Neural progenitor cell (in vitro differentiated cells): ENCODE measurements at regions not wholly inside any gene's neighbourhood (a gene's known extent, or its start where the extent isn't known, plus 50 kb on each side); places are given as distances from the start of the nearest gene placed in this dataset.

ENCODE experiments used
- DNase-seq: peaks from one replicate; pipeline ENCODE4 v3.0.0-alpha.2; 2016; ENCODE audit warnings: low spot score
- H2AFZ ChIP-seq: fragments of 200-600 bp; sonication (generic); replicated peaks from 2 replicates; pipeline ENCODE4 v1.6.1; 2016; ENCODE audit warnings: antibody characterized with exemption
- H3F3A ChIP-seq: fragments of 200-600 bp; sonication (generic); 2 replicates; pipeline ENCODE4 v1.6.1; 2016; ENCODE audit warnings: antibody characterized with exemption, low read depth
- H3K27ac ChIP-seq: fragments of 200-600 bp; sonication (generic); 2 replicates; pipeline ENCODE4 v1.5.1; 2016; ENCODE audit warnings: mild to moderate bottlenecking
- H3K27me3 ChIP-seq: fragments of 200-600 bp; sonication (generic); 2 replicates; pipeline ENCODE4 v1.6.1; 2016; ENCODE audit warnings: mild to moderate bottlenecking, moderate library complexity
- H3K36me3 ChIP-seq: fragments of 200-600 bp; sonication (generic); 2 replicates; pipeline ENCODE4 v1.5.1; 2016
- H3K4me1 ChIP-seq: fragments of 200-600 bp; sonication (generic); 2 replicates; pipeline ENCODE4 v1.6.1; 2016; ENCODE audit warnings: mixed run types
- H3K4me2 ChIP-seq: fragments of 200-600 bp; sonication (generic); 2 replicates; pipeline ENCODE4 v1.6.1; 2016
- H3K4me3 ChIP-seq: fragments of 200-600 bp; sonication (generic); 2 replicates; pipeline ENCODE4 v1.5.1; 2016
- H3K79me2 ChIP-seq: fragments of 200-600 bp; sonication (generic); 2 replicates; pipeline ENCODE4 v1.6.1; 2016; ENCODE audit warnings: low read depth
- H3K9ac ChIP-seq: fragments of 200-600 bp; sonication (generic); 2 replicates; pipeline ENCODE4 v1.6.1; 2016
- H3K9me3 ChIP-seq: fragments of 200-600 bp; sonication (generic); 2 replicates; pipeline ENCODE4 v1.5.1; 2016; ENCODE audit warnings: low read depth
- H4K20me1 ChIP-seq: fragments of 200-600 bp; sonication (generic); 2 replicates; pipeline ENCODE4 v1.6.1; 2016; ENCODE audit warnings: low read depth
- H3K27ac Mint-ChIP-seq: 3 replicates; pipeline ENCODE4 v1.8.0; 2021; ENCODE audit warnings: mixed read lengths
- H3K27me3 Mint-ChIP-seq: 2 replicates; pipeline ENCODE4 v1.8.0; 2022; ENCODE audit warnings: low read depth, mild to moderate bottlenecking, inconsistent platforms, moderate library complexity, mixed read lengths; ENCODE audit not compliant: insufficient read depth
- H3K36me3 Mint-ChIP-seq: 3 replicates; pipeline ENCODE4 v1.8.0; 2021; ENCODE audit warnings: mixed read lengths
- H3K4me1 Mint-ChIP-seq: 3 replicates; pipeline ENCODE4 v1.8.0; 2021; ENCODE audit warnings: mixed read lengths
- H3K4me3 Mint-ChIP-seq: 3 replicates; pipeline ENCODE4 v1.8.0; 2021; ENCODE audit warnings: mild to moderate bottlenecking, moderate library complexity, mixed read lengths
- H3K9me3 Mint-ChIP-seq: 3 replicates; pipeline ENCODE4 v1.8.0; 2020; ENCODE audit warnings: mixed read lengths
- EZH2 ChIP-seq: fragments of 200-600 bp; sonication (generic); IDR thresholded peaks from 2 replicates; pipeline ENCODE4 v1.6.1; 2017; ENCODE audit warnings: antibody characterized with exemption, mild to moderate bottlenecking, moderate library complexity
- EZH2phosphoT487 ChIP-seq: fragments of 200-600 bp; sonication (generic); IDR thresholded peaks from 2 replicates; pipeline ENCODE4 v1.6.1; 2017; ENCODE audit warnings: antibody characterized with exemption
- TF ChIP-seq, protein P1 (sequence below): fragments of 200-600 bp; sonication (generic); IDR thresholded peaks from 2 replicates; pipeline ENCODE4 v1.5.1; 2017; ENCODE audit warnings: antibody characterized with exemption, mild to moderate bottlenecking

- peak overlapping the region; percentile 89 for H2AFZ ChIP-seq
- no peaks in the 10 kb centered on the region for H3K79me2 ChIP-seq
- H3K4me1 ChIP-seq: no peaks in the 10 kb centered on the region
- H4K20me1 ChIP-seq: no peaks in the 10 kb centered on the region
- H3K36me3 ChIP-seq: no peaks in the 10 kb centered on the region
- H3K4me3 Mint-ChIP-seq: no peak overlapping the region
- H3K4me1 Mint-ChIP-seq: peaks cover 33% of the 10 kb centered on the region
- H3K36me3 Mint-ChIP-seq: no peaks in the 10 kb centered on the region
- no peaks in the 10 kb centered on the region for H3K27me3 ChIP-seq
- no peak overlapping the region for H3K27ac Mint-ChIP-seq
- TF ChIP-seq, protein P1, sequence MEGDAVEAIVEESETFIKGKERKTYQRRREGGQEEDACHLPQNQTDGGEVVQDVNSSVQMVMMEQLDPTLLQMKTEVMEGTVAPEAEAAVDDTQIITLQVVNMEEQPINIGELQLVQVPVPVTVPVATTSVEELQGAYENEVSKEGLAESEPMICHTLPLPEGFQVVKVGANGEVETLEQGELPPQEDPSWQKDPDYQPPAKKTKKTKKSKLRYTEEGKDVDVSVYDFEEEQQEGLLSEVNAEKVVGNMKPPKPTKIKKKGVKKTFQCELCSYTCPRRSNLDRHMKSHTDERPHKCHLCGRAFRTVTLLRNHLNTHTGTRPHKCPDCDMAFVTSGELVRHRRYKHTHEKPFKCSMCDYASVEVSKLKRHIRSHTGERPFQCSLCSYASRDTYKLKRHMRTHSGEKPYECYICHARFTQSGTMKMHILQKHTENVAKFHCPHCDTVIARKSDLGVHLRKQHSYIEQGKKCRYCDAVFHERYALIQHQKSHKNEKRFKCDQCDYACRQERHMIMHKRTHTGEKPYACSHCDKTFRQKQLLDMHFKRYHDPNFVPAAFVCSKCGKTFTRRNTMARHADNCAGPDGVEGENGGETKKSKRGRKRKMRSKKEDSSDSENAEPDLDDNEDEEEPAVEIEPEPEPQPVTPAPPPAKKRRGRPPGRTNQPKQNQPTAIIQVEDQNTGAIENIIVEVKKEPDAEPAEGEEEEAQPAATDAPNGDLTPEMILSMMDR: no peak
- TF ChIP-seq EZH2phosphoT487 (no peak), EZH2 (no peak)
- no peak overlapping the region for H3K4me2 ChIP-seq
- no peak overlapping the region for H3K4me3 ChIP-seq
- H3K9me3 Mint-ChIP-seq: peaks cover 3% of the 10 kb centered on the region
- no peak overlapping the region for H3K9ac ChIP-seq
- peak; percentile 53 for DNase-seq
- H3K27me3 Mint-ChIP-seq: peaks cover 2% of the 10 kb centered on the region
- no peaks in the 10 kb centered on the region for H3F3A ChIP-seq
- H3K9me3 ChIP-seq: no peaks in the 10 kb centered on the region
- H3K27ac ChIP-seq: no peak overlapping the region
These were observed 104.7 kb upstream of the IFNGR1 start for GRCh38 chr6:137323860-137324259.

GRCh38 chr6:137320271-137320670 is 101.1 kb upstream of the IFNGR1 start:
- H3K4me3 Mint-ChIP-seq: no peak overlapping the region
- Histone ChIP-seq H3K36me3 (no peaks in the 10 kb centered on the region), H3K9ac (no peak overlapping the region), H3F3A (no peaks in the 10 kb centered on the region), H3K4me2 (no peak overlapping the region), H3K4me1 (no peaks in the 10 kb centered on the region), H4K20me1 (no peaks in the 10 kb centered on the region), H3K4me3 (no peak overlapping the region), H3K27me3 (no peaks in the 10 kb centered on the region), H2AFZ (peak overlapping the region; percentile 15), H3K79me2 (no peaks in the 10 kb centered on the region), H3K27ac (no peak overlapping the region), H3K9me3 (no peaks in the 10 kb centered on the region)
- peaks cover 50% of the 10 kb centered on the region for H3K4me1 Mint-ChIP-seq
- TF ChIP-seq, protein P1: no peak
- TF ChIP-seq EZH2phosphoT487 (no peak), EZH2 (no peak)
- no peaks in the 10 kb centered on the region for H3K36me3 Mint-ChIP-seq
- no peak overlapping the region for H3K27ac Mint-ChIP-seq
- DNase-seq: no peak
- no peaks in the 10 kb centered on the region for H3K9me3 Mint-ChIP-seq
- no peaks in the 10 kb centered on the region for H3K27me3 Mint-ChIP-seq

DNA sequence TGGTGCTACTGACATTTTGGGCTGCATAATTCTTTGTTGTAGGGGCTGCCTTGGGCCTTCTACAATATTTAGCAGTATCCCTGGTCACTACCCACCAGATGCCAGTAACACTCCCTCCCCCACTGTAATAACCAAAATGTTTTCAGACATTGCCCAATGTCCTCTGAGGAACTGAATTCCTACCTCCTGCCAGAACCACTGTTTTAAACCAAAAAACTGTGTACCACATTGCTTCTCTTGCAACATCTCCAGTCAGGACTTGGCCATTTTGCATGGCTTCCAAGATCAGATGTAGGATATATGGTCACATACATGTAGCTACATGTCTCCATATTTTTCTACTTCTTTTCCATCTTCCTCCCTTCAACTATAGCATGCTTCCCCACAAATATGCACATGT is 97.4 kb upstream of the IFNGR1 start:
- no peak for TF ChIP-seq EZH2
- TF ChIP-seq EZH2phosphoT487: no peak
- Histone ChIP-seq H3K4me3 (no peak overlapping the region), H3K9ac (no peak overlapping the region), H3K9me3 (no peaks in the 10 kb centered on the region), H3K4me2 (no peak overlapping the region), H3F3A (no peaks in the 10 kb centered on the region), H3K27ac (no peak overlapping the region), H4K20me1 (no peaks in the 10 kb centered on the region), H3K4me1 (no peaks in the 10 kb centered on the region), H3K27me3 (no peaks in the 10 kb centered on the region), H3K79me2 (no peaks in the 10 kb centered on the region), H2AFZ (no peak overlapping the region), H3K36me3 (no peaks in the 10 kb centered on the region)
- H3K27me3 Mint-ChIP-seq: peaks cover 4% of the 10 kb centered on the region
- H3K9me3 Mint-ChIP-seq: peaks cover 3% of the 10 kb centered on the region
- no peaks in the 10 kb centered on the region for H3K36me3 Mint-ChIP-seq
- peaks cover 44% of the 10 kb centered on the region for H3K4me1 Mint-ChIP-seq
- no peak for DNase-seq
- H3K4me3 Mint-ChIP-seq: no peak overlapping the region
- H3K27ac Mint-ChIP-seq: no peak overlapping the region

DNA sequence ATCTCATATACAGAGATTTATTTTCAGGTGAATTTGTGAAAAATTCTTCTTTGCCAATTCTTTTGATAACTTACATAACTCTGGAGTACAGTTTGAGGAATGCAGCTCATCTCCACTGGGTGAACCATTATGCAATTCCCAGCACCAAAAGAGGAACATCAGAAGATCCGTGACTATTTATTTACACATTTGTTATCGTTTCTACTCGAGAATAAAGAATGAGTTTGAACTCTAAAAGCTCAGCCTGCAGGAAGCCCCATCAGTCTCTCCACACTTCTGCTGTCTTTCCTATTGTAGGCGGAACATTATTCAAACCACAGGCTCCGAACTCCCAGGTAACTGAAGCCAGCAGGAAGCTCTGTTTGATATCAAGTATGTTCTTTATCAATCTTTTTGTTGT is 95.9 kb upstream of the IFNGR1 start:
- no peaks in the 10 kb centered on the region for H3K36me3 Mint-ChIP-seq
- Histone ChIP-seq H3K9me3 (no peaks in the 10 kb centered on the region), H3K4me1 (no peaks in the 10 kb centered on the region), H3K27me3 (no peaks in the 10 kb centered on the region), H3K36me3 (no peaks in the 10 kb centered on the region), H2AFZ (no peak overlapping the region), H3K4me2 (no peak overlapping the region), H3K79me2 (no peaks in the 10 kb centered on the region), H4K20me1 (no peaks in the 10 kb centered on the region), H3K4me3 (no peak overlapping the region), H3F3A (no peaks in the 10 kb centered on the region), H3K27ac (no peak overlapping the region), H3K9ac (no peak overlapping the region)
- H3K9me3 Mint-ChIP-seq: peaks cover 3% of the 10 kb centered on the region
- H3K27me3 Mint-ChIP-seq: peaks cover 4% of the 10 kb centered on the region
- peaks cover 32% of the 10 kb centered on the region for H3K4me1 Mint-ChIP-seq
- TF ChIP-seq, protein P1: no peak
- TF ChIP-seq EZH2 (no peak), EZH2phosphoT487 (no peak)
- H3K4me3 Mint-ChIP-seq: no peak overlapping the region
- H3K27ac Mint-ChIP-seq: peak overlapping the region; percentile 27
- DNase-seq: no peak
